CD4-positive, CD25-positive, alpha-beta regulatory T cell (primary cell): ENCODE measurements at regions not wholly inside any gene's neighbourhood (a gene's known extent, or its start where the extent isn't known, plus 50 kb on each side); places are given as distances from the start of the nearest gene placed in this dataset.

Experiments
- ATAC-seq, 2 donors: fragments of 150-1000 bp; cut with Tn5 transposase; one replicate each; pipeline ENCODE4 v1.10.0; 2021; ENCODE audit warnings: low read depth in 2 of 2, moderate number of reproducible peaks in 2 of 2, moderate library complexity in 1 of 2
- DNase-seq, 3 donors: peaks; one replicate each; pipeline versions ENCODE4 v3.0.0 to v3.0.0-alpha.2; 2012 to 2022; ENCODE audit warnings: mixed read lengths in 1 of 3
- H3K27ac ChIP-seq: one replicate; pipeline ENCODE4 v1.7.0; 2013; ENCODE audit warnings: mild to moderate bottlenecking, low read length; ENCODE audit not compliant: insufficient read depth, poor library complexity, severe bottlenecking
- H3K27me3 ChIP-seq: one replicate; pipeline ENCODE4 v1.7.0; 2013; ENCODE audit warnings: low read length; ENCODE audit not compliant: control insufficient read depth, insufficient read depth
- H3K36me3 ChIP-seq: one replicate; pipeline ENCODE4 v1.7.0; 2013; ENCODE audit warnings: mild to moderate bottlenecking, low read length, moderate library complexity; ENCODE audit not compliant: control insufficient read depth, insufficient read depth
- H3K4me1 ChIP-seq: 2 replicates; pipeline ENCODE4 v1.7.0; 2013; ENCODE audit warnings: mild to moderate bottlenecking, low read length; ENCODE audit not compliant: insufficient read depth, control insufficient read depth, poor library complexity, severe bottlenecking
- H3K4me3 ChIP-seq: one replicate; pipeline ENCODE4 v1.7.0; 2013; ENCODE audit warnings: low read depth, mild to moderate bottlenecking, low read length, moderate library complexity
- H3K9me3 ChIP-seq, 2 experiments: 1 replicate in 1 of 2; 2 replicates in 1 of 2; pipeline ENCODE4 v1.7.0; 2013; ENCODE audit warnings: low read length in 2 of 2, mild to moderate bottlenecking in 1 of 2, moderate library complexity in 1 of 2; ENCODE audit not compliant: control insufficient read depth in 2 of 2
- H3K27ac Mint-ChIP-seq, 3 donors: one replicate each; pipeline ENCODE4 v1.8.0; 2020 to 2022; ENCODE audit warnings: mild to moderate bottlenecking in 3 of 3, mixed read lengths in 3 of 3, moderate library complexity in 2 of 3
- H3K27me3 Mint-ChIP-seq: one replicate; pipeline ENCODE4 v1.8.0; 2022; ENCODE audit warnings: mild to moderate bottlenecking, mixed read lengths
- H3K36me3 Mint-ChIP-seq: one replicate; pipeline ENCODE4 v1.8.0; 2020; ENCODE audit warnings: mixed read lengths
- H3K4me1 Mint-ChIP-seq, 4 donors: one replicate each; pipeline ENCODE4 v1.8.0; 2020 to 2022; ENCODE audit warnings: mixed read lengths in 4 of 4, mild to moderate bottlenecking in 1 of 4
- H3K4me3 Mint-ChIP-seq, 4 donors: one replicate each; pipeline ENCODE4 v1.8.0; 2020 to 2022; ENCODE audit warnings: mild to moderate bottlenecking in 4 of 4, mixed read lengths in 4 of 4, moderate library complexity in 3 of 4
- H3K9me3 Mint-ChIP-seq, 7 donors: one replicate each; pipeline ENCODE4 v1.8.0; 2020 to 2022; ENCODE audit warnings: mixed read lengths in 7 of 7, mild to moderate bottlenecking in 3 of 7, moderate library complexity in 2 of 7

- Mint-ChIP-seq H3K4me3 (no peak overlapping the region), H3K27me3 (peaks cover 10% of the 10 kb centered on the region), H3K4me1 (no peaks in the 10 kb centered on the region), H3K36me3 (no peaks in the 10 kb centered on the region), H3K27ac (no peak overlapping the region), H3K9me3 (no peaks in the 10 kb centered on the region)
- Histone ChIP-seq H3K9me3 (no peaks in the 10 kb centered on the region), H3K4me3 (no peak overlapping the region), H3K36me3 (no peaks in the 10 kb centered on the region), H3K27ac (no peak overlapping the region), H3K4me1 (no peaks in the 10 kb centered on the region), H3K27me3 (peaks cover 2% of the 10 kb centered on the region)
- DNase-seq = no peak
- no peak for ATAC-seq
These were observed 274.5 kb upstream of the B3GAT1 start for GRCh38 chr11:134686460-134687061.

GRCh38 chr11:134685793-134686380, 273.8 kb upstream of the B3GAT1 start:
- Mint-ChIP-seq H3K9me3 (no peaks in the 10 kb centered on the region), H3K27ac (no peak overlapping the region), H3K4me1 (no peaks in the 10 kb centered on the region), H3K4me3 (no peak overlapping the region), H3K27me3 (peaks cover 5% of the 10 kb centered on the region), H3K36me3 (no peaks in the 10 kb centered on the region)
- Histone ChIP-seq H3K27me3 (peaks cover 2% of the 10 kb centered on the region), H3K27ac (no peak overlapping the region), H3K9me3 (no peaks in the 10 kb centered on the region), H3K36me3 (no peaks in the 10 kb centered on the region), H3K4me1 (no peaks in the 10 kb centered on the region), H3K4me3 (no peak overlapping the region)
- DNase-seq (no peak), ATAC-seq (no peak)

- Histone ChIP-seq H3K4me3 (no peak overlapping the region), H3K9me3 (no peaks in the 10 kb centered on the region), H3K27ac (no peak overlapping the region), H3K36me3 (no peaks in the 10 kb centered on the region), H3K4me1 (no peaks in the 10 kb centered on the region), H3K27me3 (peaks cover 2% of the 10 kb centered on the region)
- Mint-ChIP-seq H3K27ac (no peak overlapping the region), H3K9me3 (no peaks in the 10 kb centered on the region), H3K4me3 (no peak overlapping the region), H3K27me3 (peaks cover 5% of the 10 kb centered on the region), H3K4me1 (no peaks in the 10 kb centered on the region), H3K36me3 (no peaks in the 10 kb centered on the region)
- ATAC-seq (no peak), DNase-seq (no peak)
These were observed 272.5 kb upstream of the B3GAT1 start for GRCh38 chr11:134684576-134684975.

- no peaks in the 10 kb centered on the region for H3K36me3 Mint-ChIP-seq
- Histone ChIP-seq H3K4me3 (no peak overlapping the region), H3K9me3 (no peaks in the 10 kb centered on the region), H3K4me1 (no peaks in the 10 kb centered on the region), H3K27ac (no peak overlapping the region), H3K27me3 (peaks cover 2% of the 10 kb centered on the region), H3K36me3 (no peaks in the 10 kb centered on the region)
- ATAC-seq = no peak
- no peak overlapping the region for H3K4me3 Mint-ChIP-seq
- H3K9me3 Mint-ChIP-seq = no peaks in the 10 kb centered on the region
- DNase-seq = no peak
- H3K27ac Mint-ChIP-seq = no peak overlapping the region
- peaks cover 2% of the 10 kb centered on the region for H3K27me3 Mint-ChIP-seq
- no peaks in the 10 kb centered on the region for H3K4me1 Mint-ChIP-seq
These were observed 271.8 kb upstream of the B3GAT1 start for GRCh38 chr11:134683860-134684259.

GRCh38 chr11:134682577-134682976, 270.5 kb upstream of the B3GAT1 start:
- no peaks in the 10 kb centered on the region for H3K36me3 ChIP-seq
- Mint-ChIP-seq H3K4me1 (no peaks in the 10 kb centered on the region), H3K27me3 (peaks cover 3% of the 10 kb centered on the region), H3K27ac (no peak overlapping the region), H3K36me3 (no peaks in the 10 kb centered on the region), H3K4me3 (no peak overlapping the region), H3K9me3 (no peaks in the 10 kb centered on the region)
- peaks cover 1% of the 10 kb centered on the region for H3K27me3 ChIP-seq
- H3K27ac ChIP-seq = no peak overlapping the region
- no peaks in the 10 kb centered on the region for H3K9me3 ChIP-seq
- no peaks in the 10 kb centered on the region for H3K4me1 ChIP-seq
- DNase-seq (no peak), ATAC-seq (no peak)
- no peak overlapping the region for H3K4me3 ChIP-seq

- no peak for ATAC-seq
- Mint-ChIP-seq H3K4me3 (no peak overlapping the region), H3K27me3 (peaks cover 5% of the 10 kb centered on the region), H3K4me1 (no peaks in the 10 kb centered on the region), H3K9me3 (no peaks in the 10 kb centered on the region), H3K36me3 (no peaks in the 10 kb centered on the region), H3K27ac (no peak overlapping the region)
- no peaks in the 10 kb centered on the region for H3K9me3 ChIP-seq
- no peak overlapping the region for H3K27ac ChIP-seq
- no peak for DNase-seq
- no peak overlapping the region for H3K4me3 ChIP-seq
- H3K36me3 ChIP-seq = no peaks in the 10 kb centered on the region
- no peaks in the 10 kb centered on the region for H3K27me3 ChIP-seq
- H3K4me1 ChIP-seq = no peaks in the 10 kb centered on the region
These were observed 267.6 kb upstream of the B3GAT1 start for GRCh38 chr11:134679592-134679991.

- DNase-seq (no peak), ATAC-seq (no peak)
- Mint-ChIP-seq H3K9me3 (no peaks in the 10 kb centered on the region), H3K4me3 (no peak overlapping the region), H3K27ac (peak overlapping the region in 1 of 3 donors; percentile 10), H3K27me3 (peaks cover 5% of the 10 kb centered on the region), H3K4me1 (no peaks in the 10 kb centered on the region), H3K36me3 (no peaks in the 10 kb centered on the region)
- Histone ChIP-seq H3K4me1 (no peaks in the 10 kb centered on the region), H3K36me3 (no peaks in the 10 kb centered on the region), H3K4me3 (no peak overlapping the region), H3K9me3 (no peaks in the 10 kb centered on the region), H3K27me3 (peaks cover 1% of the 10 kb centered on the region), H3K27ac (no peak overlapping the region)
These were observed 266.7 kb upstream of the B3GAT1 start for GRCh38 chr11:134678744-134679143.

GRCh38 chr11:134677891-134678551, 266.0 kb upstream of the B3GAT1 start:
- H3K9me3 Mint-ChIP-seq = no peaks in the 10 kb centered on the region
- Histone ChIP-seq H3K4me3 (no peak overlapping the region), H3K27me3 (peaks cover 1% of the 10 kb centered on the region), H3K27ac (no peak overlapping the region), H3K4me1 (no peaks in the 10 kb centered on the region), H3K9me3 (no peaks in the 10 kb centered on the region), H3K36me3 (no peaks in the 10 kb centered on the region)
- ATAC-seq = no peak
- no peak overlapping the region for H3K4me3 Mint-ChIP-seq
- no peak for DNase-seq
- no peaks in the 10 kb centered on the region for H3K4me1 Mint-ChIP-seq
- H3K27me3 Mint-ChIP-seq = peaks cover 5% of the 10 kb centered on the region
- H3K36me3 Mint-ChIP-seq = no peaks in the 10 kb centered on the region
- H3K27ac Mint-ChIP-seq = no peak overlapping the region
